ACHN (cell line): ENCODE measurements at regions not wholly inside any gene's neighbourhood (a gene's known extent, or its start where the extent isn't known, plus 50 kb on each side); places are given as distances from the start of the nearest gene placed in this dataset.

Experiments used
- DNase-seq: peaks from one replicate; pipeline ENCODE4 v3.0.0-alpha.2; 2015
- in situ Hi-C: cut with HindIII; loops from 2 replicates; pipeline ENCODE4 v1.10.0; 2017; ENCODE audit warnings: low sequenced_read_pairs, low pct_ligation_motif_present, low pct_unique_long_range_greater_than_20kb

DNA sequence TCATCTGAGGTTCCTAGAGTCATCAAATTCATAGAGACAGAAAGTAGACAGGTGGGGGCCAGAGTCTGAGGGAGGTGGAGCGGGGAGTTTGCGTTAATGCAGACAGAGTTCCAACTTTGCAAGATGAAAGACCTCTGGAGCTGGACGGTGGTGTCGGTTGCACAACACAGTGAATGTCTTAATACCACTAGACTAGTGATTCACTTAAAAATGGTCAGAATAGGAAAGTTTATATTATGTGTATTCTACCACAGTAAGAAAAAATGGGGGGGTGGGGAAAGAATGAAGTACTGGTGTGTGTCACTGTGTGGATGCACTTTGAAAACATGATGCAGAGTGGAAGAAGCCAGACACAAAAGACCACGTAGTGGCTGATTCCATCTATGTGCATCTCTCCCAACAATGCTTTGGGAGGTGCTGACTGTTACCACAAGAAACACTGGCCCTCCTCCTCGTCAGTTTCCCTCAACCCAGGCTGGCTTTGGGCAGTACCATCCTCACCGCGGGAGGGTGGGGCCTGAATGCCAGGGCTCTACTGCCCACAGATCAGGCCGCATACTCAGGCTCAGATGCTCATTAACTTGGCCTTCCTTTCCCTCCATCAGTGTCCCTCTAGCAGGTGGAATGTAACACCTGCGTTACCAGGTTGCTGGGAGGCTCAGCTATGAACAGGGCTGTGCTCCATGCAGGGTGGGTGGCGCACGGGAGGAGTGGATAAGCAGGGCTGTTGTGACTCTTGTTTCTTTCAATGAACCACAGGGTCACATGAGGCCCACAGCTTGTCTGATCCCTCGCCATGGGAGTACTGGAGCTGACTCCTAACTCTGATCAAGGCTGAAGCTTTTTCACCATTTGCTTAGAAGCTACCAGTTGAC lies 297.0 kb downstream of the CTTN start:
- in situ Hi-C loops = no loop called here
- DNase-seq = no peak

GRCh38 chr11:70696076-70696475 lies 297.7 kb downstream of the CTTN start:
- in situ Hi-C loops = no loop called here
- DNase-seq = no peak

GRCh38 chr11:70696564-70696963 lies 298.2 kb downstream of the CTTN start:
- in situ Hi-C loops = no loop called here

DNA sequence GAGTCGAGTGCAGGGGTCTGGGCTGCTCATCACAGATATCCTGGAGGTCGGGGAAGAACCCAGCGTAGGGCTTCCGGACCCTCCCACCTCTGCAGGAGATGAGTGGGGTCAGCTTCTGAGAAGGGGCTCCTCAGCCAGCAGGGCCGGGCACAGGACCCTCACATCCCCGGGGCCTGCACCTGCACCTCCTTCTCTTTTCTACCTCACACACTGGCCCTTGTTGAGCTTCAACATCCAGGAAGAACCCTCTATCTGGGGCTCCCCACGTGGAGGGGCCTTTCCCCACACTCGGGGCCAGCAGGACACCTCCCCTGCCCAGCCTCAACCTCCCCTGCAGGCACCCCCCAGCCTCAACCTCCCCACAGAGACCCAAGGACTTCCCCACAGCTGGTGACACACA lies 299.4 kb downstream of the CTTN start:
- no peak for DNase-seq
- in situ Hi-C loops = no loop called here

More at GRCh38 chr11:70696564-70696963, 298.2 kb downstream of the CTTN start:
- no peak for DNase-seq

- no peak for DNase-seq
- in situ Hi-C loops = no loop called here
Measured at GRCh38 chr11:70698871-70699270, 300.5 kb downstream of the CTTN start.

- in situ Hi-C loops = no loop called here
- no peak for DNase-seq
Measured at GRCh38 chr11:70699294-70700221, 301.2 kb downstream of the CTTN start.

- in situ Hi-C loops = no loop called here
- DNase-seq = no peak
Measured at GRCh38 chr11:70700453-70700852, 302.1 kb downstream of the CTTN start.

GRCh38 chr11:70700871-70701270 lies 302.5 kb downstream of the CTTN start:
- in situ Hi-C loops = no loop called here
- DNase-seq = no peak

DNA sequence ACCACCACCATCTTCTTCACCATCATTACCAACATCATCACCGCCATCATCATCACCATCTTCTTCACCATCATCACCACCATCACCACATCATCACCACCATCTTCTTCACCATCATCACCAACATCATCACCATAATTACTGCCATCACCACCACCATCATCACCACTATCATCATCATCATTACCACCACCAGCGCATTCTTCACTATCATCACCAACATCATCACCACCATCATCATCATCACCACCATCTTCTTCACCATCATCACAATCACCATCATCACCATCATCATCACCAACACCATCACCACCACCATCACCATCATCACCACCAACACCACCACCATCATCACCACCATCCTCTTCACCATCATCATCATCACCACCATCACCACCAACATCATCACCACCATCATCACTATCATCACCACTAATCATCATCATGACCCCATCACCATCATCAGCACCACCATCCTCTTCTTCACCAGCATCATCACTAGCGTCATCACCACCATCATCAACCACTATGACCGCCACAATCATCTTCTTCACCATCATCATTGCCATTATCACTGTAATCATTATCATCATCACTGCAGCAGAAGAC lies 303.8 kb downstream of the CTTN start:
- in situ Hi-C loops = no loop called here
- no peak for DNase-seq

DNA sequence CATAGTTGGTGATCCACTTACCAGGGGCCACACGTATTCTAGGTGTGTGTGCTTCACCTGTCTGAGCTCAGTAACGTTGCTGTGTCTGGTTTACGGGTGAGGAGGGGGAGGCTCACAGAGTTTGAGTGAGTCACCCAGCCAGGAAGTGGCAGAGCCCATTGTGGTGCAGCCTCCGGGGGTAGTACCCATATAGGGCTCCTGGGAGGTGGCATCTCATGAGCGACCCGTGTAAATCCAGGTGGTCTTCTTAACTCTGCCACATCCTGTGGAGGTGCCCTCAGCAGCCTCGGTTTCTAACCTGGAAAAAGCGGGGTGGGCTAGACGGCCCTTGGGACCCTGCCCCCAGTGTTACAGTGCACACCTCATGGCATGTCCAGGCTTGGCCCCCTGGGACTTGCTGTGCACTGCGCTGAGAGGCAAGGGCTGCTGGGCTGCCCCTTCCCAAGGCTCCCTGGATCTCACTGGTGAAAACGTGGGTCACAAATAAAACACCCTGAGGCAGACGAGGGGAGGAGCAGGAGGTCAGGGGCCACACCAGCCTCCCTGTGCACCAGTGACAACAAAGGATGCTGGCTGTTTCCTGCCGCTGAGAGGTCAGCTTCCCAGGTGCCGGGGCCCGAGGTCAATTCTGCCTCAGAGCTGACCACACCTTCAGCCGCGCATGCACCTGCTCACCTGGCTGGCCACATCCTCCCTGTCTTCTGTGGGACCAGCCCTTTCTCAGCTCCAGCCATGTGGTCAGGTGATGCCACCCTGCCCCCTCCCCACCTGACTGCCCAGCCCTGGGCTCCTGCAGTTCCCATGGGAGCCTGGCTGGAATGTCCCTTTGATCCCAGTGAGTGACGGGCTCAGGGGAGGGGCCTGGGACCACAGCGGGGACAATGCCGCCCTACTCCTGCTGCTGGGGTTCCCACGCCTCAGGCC lies 305.1 kb downstream of the CTTN start:
- DNase-seq = no peak
- in situ Hi-C loops = no loop called here

DNA sequence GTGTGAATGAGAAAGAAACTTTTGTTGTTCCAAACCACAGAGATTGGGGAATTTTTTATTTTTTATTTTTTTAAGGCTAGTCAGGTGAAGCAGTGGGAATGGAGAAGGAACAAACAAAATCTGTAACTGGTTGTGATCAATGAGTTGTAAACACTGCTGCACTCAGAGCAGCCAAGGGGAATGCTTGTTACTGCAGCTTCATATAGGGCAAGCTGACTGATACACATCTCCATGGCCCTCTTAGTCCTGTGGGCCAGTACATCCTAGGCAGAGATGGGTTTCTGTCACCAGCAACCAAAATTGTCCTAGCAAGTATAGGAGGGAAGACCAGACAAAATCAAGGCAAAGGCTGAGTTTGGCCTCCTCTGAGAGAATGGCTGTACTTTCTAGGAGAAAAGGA lies 306.8 kb downstream of the CTTN start:
- DNase-seq = no peak
- in situ Hi-C loops = no loop called here

DNA sequence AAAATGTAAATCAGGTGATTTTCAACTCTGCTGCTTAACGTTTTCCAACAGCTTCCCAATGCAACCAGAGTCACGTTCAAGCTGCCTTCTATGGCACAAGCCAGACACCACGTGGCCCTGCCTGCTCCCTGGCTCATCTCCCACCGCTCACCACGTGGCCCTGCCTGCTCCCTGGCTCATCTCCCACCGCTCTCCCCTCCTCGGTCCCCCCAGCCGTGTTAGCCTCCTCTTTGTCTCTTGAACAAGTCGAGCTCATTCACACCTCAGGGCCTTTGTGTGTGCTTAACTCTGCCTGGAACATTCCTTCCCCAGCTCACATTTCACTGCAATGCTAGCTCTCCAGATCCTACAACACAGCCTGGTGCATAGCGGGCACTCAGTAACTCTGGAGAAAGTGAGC lies 307.6 kb downstream of the CTTN start:
- in situ Hi-C loops = no loop called here

GRCh38 chr11:70707821-70708220 lies 309.5 kb downstream of the CTTN start:
- in situ Hi-C loops = no loop called here
- DNase-seq = no peak

More for the DNA sequence above, 307.6 kb downstream of the CTTN start:
- no peak for DNase-seq

DNA sequence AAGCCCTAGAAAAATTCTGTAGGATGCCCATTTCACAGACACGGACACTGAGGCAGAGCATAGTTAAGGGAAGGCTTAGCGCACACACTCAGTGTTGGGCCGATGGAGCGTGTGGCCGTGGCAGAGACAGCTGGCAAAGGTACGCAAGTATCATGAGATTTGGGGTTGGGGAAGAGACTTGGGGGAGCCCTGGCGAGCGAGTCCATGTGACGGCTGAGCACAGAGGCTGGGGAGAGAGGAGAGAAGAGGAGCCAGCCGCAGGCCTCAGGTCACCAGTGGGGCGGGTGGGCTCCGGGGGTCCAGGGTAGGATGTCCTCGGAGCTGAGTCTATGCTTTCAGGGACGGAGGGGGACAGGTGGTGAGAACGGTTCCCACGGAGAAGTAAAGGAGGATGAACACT lies 311.3 kb downstream of the CTTN start:
- no peak for DNase-seq
- in situ Hi-C loops = no loop called here

DNA sequence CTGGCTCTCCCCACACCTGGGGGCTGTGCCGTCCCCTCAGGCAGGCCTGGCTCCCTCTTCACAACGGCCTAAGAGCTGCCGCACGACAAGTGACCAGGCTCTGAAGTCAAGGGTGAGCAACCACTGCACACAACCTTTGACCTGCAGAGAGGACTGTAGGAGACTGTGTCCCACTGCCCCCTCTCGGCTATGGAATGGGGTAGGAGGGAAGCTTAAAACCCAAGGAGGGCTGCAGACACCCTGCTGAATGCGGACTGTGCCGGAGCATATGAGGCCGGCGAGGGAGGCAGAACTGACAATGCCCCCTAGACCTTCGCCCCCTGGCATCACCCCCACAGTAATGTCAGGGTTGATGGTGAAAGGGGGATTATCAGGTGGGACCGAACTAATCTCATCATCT lies 311.9 kb downstream of the CTTN start:
- in situ Hi-C loops = no loop called here
- DNase-seq = no peak

- in situ Hi-C loops = no loop called here
- DNase-seq = no peak
Measured at GRCh38 chr11:70710601-70711000, 312.3 kb downstream of the CTTN start.

DNA sequence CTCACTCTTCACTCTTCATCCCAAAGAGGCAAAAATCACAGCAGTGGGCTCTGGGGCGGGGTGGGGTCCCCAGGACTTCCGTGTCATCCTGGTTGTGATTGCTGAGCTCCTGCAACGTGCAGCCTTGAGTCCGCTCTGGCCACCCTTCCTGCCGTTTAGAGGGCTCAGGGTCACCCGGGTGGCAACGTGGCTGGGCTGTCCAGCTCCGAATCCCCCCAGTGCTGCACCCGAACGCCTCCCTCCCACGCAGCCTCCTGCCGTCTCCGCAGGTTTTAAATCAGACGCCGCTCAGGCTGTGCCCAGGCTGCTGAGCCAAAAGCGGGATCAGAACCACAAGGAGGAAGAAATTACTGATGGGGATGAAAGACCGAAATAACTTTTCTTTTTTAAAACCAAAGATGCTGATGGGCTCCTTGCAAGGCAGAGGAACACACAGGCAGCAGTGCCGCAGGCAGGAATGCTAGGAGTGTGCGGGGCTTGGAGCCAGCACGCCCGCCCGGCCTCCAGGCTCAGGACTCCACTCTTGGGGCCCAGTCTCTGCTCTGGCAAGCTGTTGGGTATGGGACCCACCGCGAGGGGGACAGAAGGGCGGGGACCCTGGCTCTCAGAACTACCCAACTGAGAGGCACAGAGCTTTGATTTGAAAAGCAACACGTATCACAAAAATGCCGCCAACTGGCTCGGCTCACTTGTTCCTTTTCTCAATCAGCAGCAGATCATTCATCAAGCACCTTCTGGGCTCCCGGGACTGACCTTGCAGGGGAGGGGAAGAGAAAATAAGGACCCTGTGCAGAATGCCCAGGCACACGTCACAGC lies 313.0 kb downstream of the CTTN start:
- in situ Hi-C loops = no loop called here
- DNase-seq = no peak

- in situ Hi-C loops = no loop called here
- DNase-seq = no peak
Measured at GRCh38 chr11:70711911-70712185, 313.5 kb downstream of the CTTN start.
